ENCODE measurements at regions not wholly inside any gene's neighbourhood (a gene's known extent, or its start where the extent isn't known, plus 50 kb on each side); places are given as distances from the start of the nearest gene placed in this dataset.
"Not testable (repeated sequence)": the region's sequence is repeated elsewhere in the genome, so short reads cannot be mapped to it uniquely, and the experiment has no call there.

DNA sequence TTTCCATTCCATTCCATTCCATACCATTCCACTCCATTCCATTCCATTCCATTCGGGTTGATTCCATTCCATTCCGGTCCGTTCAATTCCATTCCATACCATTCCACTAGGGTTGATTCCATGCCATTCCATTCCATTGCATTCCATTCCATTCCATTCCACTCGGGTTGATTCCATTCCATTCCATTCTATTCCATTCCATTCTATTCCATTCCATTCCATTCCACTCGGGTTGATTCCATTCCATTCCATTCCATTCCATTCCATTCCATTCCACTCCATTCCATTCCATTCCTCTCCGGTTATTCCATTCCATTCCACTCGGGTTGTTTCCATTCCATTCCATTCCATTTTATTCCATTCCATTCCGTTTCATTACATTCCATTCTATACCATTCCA, 155.9 kb downstream of the CWH43 start:
- DNase-seq (ENCODE audit: low spot score in 2 of 2); intact Hi-C loops (cut with DNase I; ENCODE audit: low total_unique reads): not testable (repeated sequence)

DNA sequence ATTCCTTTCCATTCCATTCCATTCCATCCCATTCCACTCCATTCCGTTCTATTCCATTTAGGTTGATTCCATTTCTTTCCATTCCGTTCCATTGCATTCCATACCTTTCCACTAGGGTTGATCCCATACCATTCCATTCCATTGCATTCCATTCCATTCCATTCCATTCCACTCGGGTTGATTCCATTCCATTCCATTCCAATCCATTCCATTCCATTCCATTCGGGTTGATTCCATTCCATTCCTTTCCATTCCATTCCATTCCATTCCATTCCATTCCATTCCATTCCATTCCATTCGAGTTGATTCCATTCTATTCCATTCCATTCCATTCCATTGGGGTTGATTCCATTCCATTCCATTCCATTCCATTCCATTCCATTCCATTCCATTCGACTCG, 161.1 kb downstream of the CWH43 start:
- intact Hi-C loops (cut with DNase I; ENCODE audit: low total_unique reads); H3K4me3 ChIP-seq (ENCODE audit: low read depth, poor library complexity, severe bottlenecking); DNase-seq (ENCODE audit: low spot score in 2 of 2): not testable (repeated sequence)
- 62 to 67% methylated on average over 7 of the region's 7 CpGs for WGBS, 2 donors

More for the DNA sequence above, 155.9 kb downstream of the CWH43 start:
- H3K4me3 ChIP-seq (ENCODE audit: low read depth, poor library complexity, severe bottlenecking): not testable (repeated sequence)
- 42 to 58% methylated on average over 3 to 8 of the region's 8 CpGs for WGBS, 2 donors

DNA sequence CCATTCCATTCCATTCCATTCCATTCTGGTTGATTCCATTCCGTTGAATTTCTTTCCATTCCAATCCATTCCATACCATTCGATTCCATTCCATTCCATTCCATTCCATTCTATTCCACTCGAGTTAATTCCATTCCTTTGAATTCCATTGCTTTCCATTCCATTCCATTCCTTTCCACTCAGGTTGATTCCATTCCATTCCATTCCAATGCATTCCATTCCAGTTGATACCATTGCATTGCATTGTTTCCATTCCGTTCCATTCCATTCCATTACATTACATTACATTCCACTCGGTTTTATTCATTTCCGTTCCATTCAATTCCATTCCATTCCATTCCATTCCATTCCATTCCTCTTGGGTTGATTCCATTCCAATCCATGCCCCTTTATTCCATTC, 161.5 kb downstream of the CWH43 start:
- intact Hi-C loops (cut with DNase I; ENCODE audit: low total_unique reads); H3K4me3 ChIP-seq (ENCODE audit: low read depth, poor library complexity, severe bottlenecking); DNase-seq (ENCODE audit: low spot score in 2 of 2): not testable (repeated sequence)
- 50 to 57% methylated on average over 6 of the region's 6 CpGs for WGBS, 2 donors

DNA sequence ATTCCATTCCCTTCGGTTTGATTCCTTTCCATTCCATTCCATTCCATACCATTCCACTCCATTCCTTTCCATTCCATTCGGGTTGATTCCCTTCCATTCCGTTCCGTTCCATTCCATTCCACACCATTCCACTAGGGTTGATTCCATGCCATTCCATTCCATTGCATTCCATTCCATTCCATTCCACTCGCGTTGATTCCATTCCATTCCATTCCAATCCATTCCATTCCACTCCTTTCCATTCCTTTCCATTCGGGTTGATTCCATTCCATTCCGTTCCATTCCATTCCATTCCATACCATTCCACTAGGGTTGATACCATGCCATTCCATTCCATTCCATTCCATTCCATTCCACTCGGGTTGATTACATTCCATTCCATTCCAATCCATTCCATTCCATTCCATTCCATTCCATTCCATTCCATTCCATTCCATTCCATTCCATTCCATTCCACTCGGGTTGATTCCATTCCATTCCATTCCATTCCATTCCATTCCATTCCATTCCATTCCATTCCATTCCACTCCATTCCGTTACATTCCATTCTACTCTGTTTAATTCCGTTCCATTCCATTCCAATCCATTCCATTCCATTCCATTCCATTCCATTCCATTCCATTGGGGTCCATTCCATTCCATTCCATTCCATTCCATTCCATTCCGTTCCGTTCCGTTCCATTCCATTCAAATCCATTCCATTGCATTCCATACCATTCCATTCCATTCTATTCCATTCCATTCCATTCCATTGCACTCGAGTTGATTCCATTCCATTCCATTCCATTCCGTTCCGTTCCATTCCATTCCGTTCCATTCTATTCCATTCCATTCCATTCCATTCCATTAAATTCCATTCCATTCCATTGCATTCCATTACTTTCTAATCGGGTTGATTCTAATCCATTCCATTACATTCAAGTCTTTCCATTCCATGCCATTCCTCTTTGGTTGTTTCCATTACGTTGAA, 163.2 kb downstream of the CWH43 start:
- 54 to 57% methylated on average over 21 of the region's 21 CpGs for WGBS, 2 donors
- intact Hi-C loops (cut with DNase I; ENCODE audit: low total_unique reads); DNase-seq (ENCODE audit: low spot score in 2 of 2); H3K4me3 ChIP-seq (ENCODE audit: low read depth, poor library complexity, severe bottlenecking): not testable (repeated sequence)

DNA sequence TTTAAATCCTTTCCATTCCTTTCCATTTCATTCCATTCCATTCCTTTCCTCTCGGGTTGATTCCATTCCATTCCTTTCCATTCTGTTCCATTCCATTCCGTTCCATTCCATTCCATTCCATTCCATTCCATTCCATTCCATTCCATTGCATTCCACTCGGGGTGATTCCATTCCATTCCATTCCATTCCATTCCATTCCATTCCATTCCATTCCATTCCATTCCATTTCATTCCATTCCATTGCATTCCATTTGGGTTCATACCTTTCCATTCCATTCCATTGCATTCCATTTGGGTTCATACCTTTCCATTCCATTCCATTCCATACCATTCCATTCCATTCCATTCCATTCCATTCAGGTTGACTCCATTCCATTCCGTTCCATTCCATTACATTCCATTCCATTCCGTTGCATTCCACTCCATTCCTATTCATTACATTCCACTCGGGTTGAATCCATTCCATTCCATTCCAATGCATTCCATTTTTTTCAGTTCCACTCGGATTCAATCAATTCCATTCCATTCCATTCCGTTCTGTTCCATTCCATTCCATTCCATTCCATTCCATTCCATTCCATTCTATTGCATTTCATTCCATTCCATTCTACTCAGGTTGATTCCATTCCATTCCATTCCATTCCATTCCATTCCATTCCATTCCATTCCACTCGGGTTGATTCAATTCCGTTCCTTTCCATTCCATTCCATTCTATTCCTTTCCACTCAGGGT, 164.4 kb downstream of the CWH43 start:
- 47 to 49% methylated on average over 10 of the region's 10 CpGs for WGBS, 2 donors
- DNase-seq (ENCODE audit: low spot score in 2 of 2); H3K4me3 ChIP-seq (ENCODE audit: low read depth, poor library complexity, severe bottlenecking); intact Hi-C loops (cut with DNase I; ENCODE audit: low total_unique reads): not testable (repeated sequence)

DNA sequence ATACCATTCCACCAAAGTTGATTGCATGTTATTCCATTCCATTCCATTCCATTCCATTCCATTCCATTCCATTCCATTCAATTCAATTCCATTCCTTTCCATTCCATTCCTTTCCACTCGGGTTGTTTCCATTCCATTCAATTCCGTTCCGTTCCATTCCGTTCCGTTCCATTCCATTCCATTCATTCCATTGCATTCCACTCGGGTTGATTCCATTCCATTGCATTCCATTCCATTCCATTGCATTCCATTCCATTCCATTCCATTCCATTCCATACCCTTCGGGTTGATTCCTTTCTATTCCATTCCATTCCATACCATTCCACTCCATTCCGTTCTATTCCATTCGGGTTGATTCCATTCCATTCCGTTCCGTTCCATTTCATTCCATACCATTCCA, 166.9 kb downstream of the CWH43 start:
- H3K4me3 ChIP-seq (ENCODE audit: low read depth, poor library complexity, severe bottlenecking); intact Hi-C loops (cut with DNase I; ENCODE audit: low total_unique reads); DNase-seq (ENCODE audit: low spot score in 2 of 2): not testable (repeated sequence)
- WGBS, 2 donors: 58 to 61% methylated on average over 11 of the region's 11 CpGs

DNA sequence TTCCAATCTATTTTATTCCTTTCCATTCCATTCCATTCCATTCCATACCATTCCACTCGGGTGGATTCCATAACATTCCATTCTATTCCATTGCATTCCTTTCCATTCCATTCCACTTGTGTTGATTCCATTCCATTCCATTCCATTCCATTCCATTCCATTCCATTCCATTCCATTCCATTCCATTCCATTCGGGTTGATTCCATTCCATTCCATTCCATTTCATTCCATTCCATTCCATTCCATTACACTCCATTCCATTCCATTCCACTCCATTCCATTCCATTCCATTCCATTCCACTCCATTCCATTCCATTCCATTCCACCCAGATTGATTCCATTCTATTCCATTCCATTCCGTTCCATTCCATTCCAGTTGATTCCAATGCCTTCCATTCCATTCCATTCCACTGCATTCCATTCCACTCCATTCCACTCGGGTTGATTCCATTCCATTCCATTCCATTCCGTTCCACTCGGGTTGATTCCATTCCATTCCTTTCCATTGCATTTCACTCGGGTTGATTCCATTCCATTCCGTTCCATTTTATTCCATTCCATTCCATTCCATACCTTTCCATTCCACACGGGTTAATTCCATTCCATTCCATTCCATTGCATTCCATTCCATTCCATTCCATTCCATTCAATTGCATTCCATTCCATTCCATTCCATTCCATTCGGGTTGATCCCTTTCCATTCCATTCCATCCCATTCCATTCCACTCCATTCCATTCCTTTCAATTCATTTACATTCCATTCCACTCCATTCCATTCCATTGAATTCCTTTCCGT, 168.4 kb downstream of the CWH43 start:
- H3K4me3 ChIP-seq (ENCODE audit: low read depth, poor library complexity, severe bottlenecking); intact Hi-C loops (cut with DNase I; ENCODE audit: low total_unique reads); DNase-seq (ENCODE audit: low spot score in 2 of 2): not testable (repeated sequence)
- WGBS, 2 donors: 65 to 67% methylated on average over 11 of the region's 11 CpGs

DNA sequence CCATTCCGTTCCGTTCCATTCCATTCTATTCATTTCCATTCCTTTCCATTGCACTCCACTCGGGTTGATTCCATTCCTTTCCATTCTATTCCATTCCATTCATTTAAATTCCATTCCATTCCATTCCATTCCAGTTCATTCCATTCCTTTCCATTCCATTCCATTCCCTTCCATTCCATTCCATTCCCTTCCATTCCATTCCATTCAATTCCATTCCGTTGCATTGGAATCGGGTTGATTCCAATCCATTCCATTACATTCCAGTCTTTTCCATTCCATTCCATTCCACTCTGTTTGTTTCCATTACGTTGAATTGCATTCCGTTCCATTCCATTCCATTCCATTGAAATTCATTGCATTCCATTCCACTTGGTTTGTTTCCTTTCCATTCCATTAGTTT, 169.2 kb downstream of the CWH43 start:
- DNase-seq (ENCODE audit: low spot score in 2 of 2); intact Hi-C loops (cut with DNase I; ENCODE audit: low total_unique reads); H3K4me3 ChIP-seq (ENCODE audit: low read depth, poor library complexity, severe bottlenecking): not testable (repeated sequence)
- 70 to 72% methylated on average over 7 of the region's 7 CpGs for WGBS, 2 donors

DNA sequence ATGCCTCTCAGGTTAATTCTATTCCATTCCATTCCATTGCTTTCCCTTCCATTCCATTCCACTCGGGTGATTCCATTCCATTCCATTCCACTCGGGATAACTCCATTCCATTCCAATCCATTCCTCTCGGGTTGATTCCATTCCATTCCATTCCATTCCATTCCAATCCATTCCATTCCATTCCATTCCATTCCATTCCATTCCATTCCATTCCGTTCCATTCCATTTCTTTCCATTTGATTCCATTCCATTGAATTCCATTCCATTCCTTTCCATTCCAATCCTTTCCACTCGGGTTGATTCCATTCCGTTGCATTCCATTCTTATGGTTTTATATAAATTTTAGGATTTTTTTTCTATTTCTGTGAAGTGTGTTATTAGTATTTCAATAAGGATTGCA, 170.2 kb downstream of the CWH43 start:
- 64% methylated on average over 6 of the region's 6 CpGs for WGBS, 2 donors

DNA sequence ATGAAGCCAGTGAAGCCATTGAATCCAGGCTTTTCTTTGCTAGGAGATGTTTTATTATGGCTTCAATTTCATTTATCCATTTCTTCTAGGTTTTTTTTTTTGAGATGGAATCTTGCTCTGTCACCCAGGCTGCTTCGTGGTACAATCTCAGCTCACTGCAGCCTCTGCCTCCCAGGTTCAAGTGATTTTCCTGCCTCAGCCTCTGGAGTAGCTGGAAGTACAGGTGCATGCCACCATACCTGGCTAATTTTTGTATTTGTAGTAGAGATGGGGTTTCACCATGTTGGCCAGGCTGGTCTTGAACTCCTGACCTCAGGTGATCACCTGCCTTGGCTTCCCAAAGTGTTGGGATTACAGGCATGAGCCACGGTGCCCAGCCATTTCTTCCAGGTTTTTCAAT, 171.6 kb downstream of the CWH43 start:
- WGBS, 2 donors: 59 to 62% methylated on average over 2 of the region's 2 CpGs
- intact Hi-C loops (cut with DNase I; ENCODE audit: low total_unique reads); H3K4me3 ChIP-seq (ENCODE audit: low read depth, poor library complexity, severe bottlenecking): not testable (repeated sequence)
- DNase-seq (ENCODE audit: low spot score in 2 of 2): peak in 1 of 2 donors; percentile 74

More for the DNA sequence above, 170.2 kb downstream of the CWH43 start:
- intact Hi-C loops (cut with DNase I; ENCODE audit: low total_unique reads); DNase-seq (ENCODE audit: low spot score in 2 of 2); H3K4me3 ChIP-seq (ENCODE audit: low read depth, poor library complexity, severe bottlenecking): not testable (repeated sequence)

DNA sequence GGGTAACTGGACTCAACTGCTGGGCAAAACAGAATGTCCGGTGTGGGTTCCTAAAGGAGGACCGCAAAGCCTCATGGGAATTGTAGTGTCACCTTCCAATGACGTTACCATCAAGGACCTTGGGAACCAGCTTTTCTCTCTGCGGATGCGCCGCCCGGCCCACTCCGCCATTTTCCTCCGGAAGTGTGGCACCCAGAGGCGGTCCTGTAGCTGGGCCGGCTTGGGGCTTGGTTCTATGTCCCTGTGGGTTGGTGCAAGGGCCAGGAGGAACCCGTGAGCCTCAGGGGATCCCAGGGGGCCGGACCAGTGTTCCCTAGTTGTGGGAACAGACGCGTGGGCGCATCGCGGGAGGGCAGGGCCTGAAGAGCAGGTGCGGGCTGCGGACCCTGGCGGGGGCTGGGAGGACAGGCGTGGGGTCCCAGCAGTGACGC, 175.1 kb downstream of the CWH43 start:
- H3K4me3 ChIP-seq (ENCODE audit: low read depth, poor library complexity, severe bottlenecking); intact Hi-C loops (cut with DNase I; ENCODE audit: low total_unique reads): not testable (repeated sequence)
- peak in 1 of 2 donors; percentile 81 for DNase-seq (ENCODE audit: low spot score in 2 of 2)
- WGBS, 2 donors: 79% methylated on average over 22 to 23 of the region's 23 CpGs

DNA sequence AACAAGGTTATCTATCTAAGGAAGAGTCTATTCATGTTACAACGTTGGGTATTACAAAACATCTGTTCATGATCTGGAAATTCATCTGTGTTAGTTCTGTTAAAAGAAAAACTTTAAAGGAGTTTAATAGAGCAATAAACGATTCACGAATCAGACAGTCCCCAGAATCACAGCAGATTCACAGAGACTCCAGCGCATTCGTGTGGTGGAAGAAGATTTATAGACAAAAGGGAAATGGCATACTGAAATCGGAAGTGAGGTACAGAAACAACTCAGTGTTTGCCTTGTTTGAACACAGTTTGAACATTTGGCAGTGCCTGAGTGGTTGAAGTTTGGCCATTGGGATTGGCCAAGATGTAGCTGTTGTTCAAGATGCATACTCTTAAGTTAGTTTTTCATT, 178.8 kb downstream of the CWH43 start:
- intact Hi-C loops (cut with DNase I; ENCODE audit: low total_unique reads); DNase-seq (ENCODE audit: low spot score in 2 of 2); H3K4me3 ChIP-seq (ENCODE audit: low read depth, poor library complexity, severe bottlenecking): not testable (repeated sequence)
- WGBS, 2 donors: 64% methylated on average over 6 of the region's 6 CpGs

DNA sequence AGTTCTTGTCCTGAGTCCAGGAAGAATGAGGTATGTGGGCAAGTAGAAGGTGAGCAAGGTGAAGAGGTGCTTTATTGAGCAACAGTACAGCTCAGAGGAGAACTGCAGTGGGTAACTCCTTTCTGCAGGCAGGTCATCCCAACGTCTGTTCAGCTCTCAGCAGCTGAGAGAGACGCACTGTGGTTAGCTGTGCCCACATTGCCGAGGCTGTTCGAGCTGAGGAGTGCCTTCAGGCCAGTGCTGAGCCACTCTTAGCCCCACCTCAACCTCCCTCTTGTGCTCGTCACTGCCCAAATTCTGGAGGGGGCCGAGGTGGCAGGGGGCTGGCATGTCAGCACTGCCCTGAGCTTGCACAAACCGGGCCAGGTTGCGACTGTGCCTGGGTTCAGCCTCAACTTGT, 191.8 kb downstream of the CWH43 start:
- DNase-seq (ENCODE audit: low spot score in 2 of 2); intact Hi-C loops (cut with DNase I; ENCODE audit: low total_unique reads); H3K4me3 ChIP-seq (ENCODE audit: low read depth, poor library complexity, severe bottlenecking): not testable (repeated sequence)
- WGBS, 2 donors: 55 to 69% methylated on average over 6 of the region's 8 CpGs

DNA sequence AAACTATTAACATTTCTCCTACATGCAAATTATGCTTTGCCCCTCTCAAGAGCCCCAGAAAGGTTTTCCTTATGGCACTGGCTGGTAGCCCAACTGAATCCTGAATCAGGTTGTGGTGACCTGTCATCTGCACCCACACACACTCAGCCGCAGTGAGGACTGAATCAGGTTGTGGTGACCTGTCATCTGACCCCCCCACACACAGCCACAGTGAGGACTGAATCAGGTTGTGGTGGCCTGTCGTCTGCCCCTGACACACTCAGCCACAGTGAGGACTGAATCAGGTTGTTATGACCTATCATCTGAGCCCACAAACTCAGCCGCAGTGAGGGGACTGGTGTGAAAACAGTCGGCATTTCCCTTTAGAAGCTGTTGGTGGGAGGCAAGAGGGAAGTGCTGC, 195.0 kb downstream of the CWH43 start:
- intact Hi-C loops (cut with DNase I; ENCODE audit: low total_unique reads); H3K4me3 ChIP-seq (ENCODE audit: low read depth, poor library complexity, severe bottlenecking); DNase-seq (ENCODE audit: low spot score in 2 of 2): not testable (repeated sequence)
- 75 to 87% methylated on average over 2 to 3 of the region's 4 CpGs for WGBS, 2 donors

All from lower leg skin (tissue), 3 donors.